ENCODE measurements at regions not wholly inside any gene's neighbourhood (a gene's known extent, or its start where the extent isn't known, plus 50 kb on each side); places are given as distances from the start of the nearest gene placed in this dataset.

DNA sequence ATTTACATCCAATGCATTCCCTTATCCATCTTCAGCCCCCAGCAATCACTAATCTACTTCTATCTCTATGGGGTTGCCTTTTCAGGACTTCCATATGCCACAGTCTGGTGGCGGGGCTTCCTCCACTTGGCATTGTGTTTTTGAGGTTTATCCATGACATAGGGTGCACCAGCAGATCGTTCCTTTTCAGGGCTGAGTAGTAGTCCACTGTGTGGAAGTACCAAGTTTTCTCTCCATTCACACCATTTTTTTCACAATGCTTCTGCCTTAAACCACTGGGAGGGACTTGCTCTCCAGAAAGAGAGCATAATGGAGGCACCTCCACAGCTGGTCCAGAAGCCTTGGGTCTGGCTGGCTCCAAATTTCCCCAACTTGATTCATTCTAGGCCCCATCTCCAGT, 144.0 kb upstream of the IQSEC1 start:
- TF ChIP-seq POLR2A (IDR thresholded peaks at IDR 0.05; ENCODE audit: low read depth, low read length), result no peak
- TF ChIP-seq POLR2AphosphoS5 (IDR thresholded peaks at IDR 0.05; ENCODE audit: low read depth, low read length), result no peak
- TF ChIP-seq TAF1 (IDR thresholded peaks at IDR 0.05; ENCODE audit: low read depth, low read length), result no peak
- no peak for TF ChIP-seq SPI1 (IDR thresholded peaks at IDR 0.05; ENCODE audit: low read depth, low read length)
- TF ChIP-seq POU2F2 (IDR thresholded peaks at IDR 0.05; ENCODE audit: low read depth, low read length), result no peak
